Hepatocyte (in vitro differentiated cells): ENCODE measurements at regions not wholly inside any gene's neighbourhood (a gene's known extent, or its start where the extent isn't known, plus 50 kb on each side); places are given as distances from the start of the nearest gene placed in this dataset.

Experiments
- DNase-seq: peaks from one replicate; pipeline ENCODE4 v3.0.0-alpha.2; 2016; ENCODE audit warnings: low spot score
- H2AFZ ChIP-seq: fragments of 200-600 bp; sonication (generic); 2 replicates; pipeline ENCODE4 v1.6.0; 2016; ENCODE audit warnings: antibody characterized with exemption, mild to moderate bottlenecking
- H3K27ac ChIP-seq: fragments of 200-600 bp; sonication (generic); 2 replicates; pipeline ENCODE4 v1.5.1; 2016; ENCODE audit warnings: mild to moderate bottlenecking
- H3K27me3 ChIP-seq: fragments of 200-600 bp; sonication (generic); 2 replicates; pipeline ENCODE4 v1.6.1; 2016
- H3K36me3 ChIP-seq: fragments of 200-600 bp; sonication (generic); replicated peaks from 2 replicates; pipeline ENCODE4 v1.5.1; 2016; ENCODE audit warnings: low read depth; ENCODE audit not compliant: insufficient read depth
- H3K4me1 ChIP-seq: fragments of 200-600 bp; sonication (generic); 2 replicates; pipeline ENCODE4 v1.5.1; 2016; ENCODE audit warnings: mild to moderate bottlenecking, moderate library complexity; ENCODE audit not compliant: insufficient read depth
- H3K4me2 ChIP-seq: fragments of 200-600 bp; sonication (generic); 2 replicates; pipeline ENCODE4 v1.6.0; 2016
- H3K4me3 ChIP-seq: fragments of 200-600 bp; sonication (generic); 2 replicates; pipeline ENCODE4 v1.5.1; 2016; ENCODE audit warnings: mild to moderate bottlenecking
- H3K79me2 ChIP-seq: fragments of 200-600 bp; sonication (generic); 2 replicates; pipeline ENCODE4 v1.6.0; 2017; ENCODE audit warnings: mild to moderate bottlenecking
- H3K9me2 ChIP-seq: fragments of 200-600 bp; sonication (generic); replicated peaks from 2 replicates; pipeline ENCODE4 v1.6.0; 2017; ENCODE audit warnings: mild to moderate bottlenecking; ENCODE audit not compliant: insufficient read depth
- H3K9me3 ChIP-seq: fragments of 200-600 bp; sonication (generic); 2 replicates; pipeline ENCODE4 v1.5.1; 2016; ENCODE audit warnings: low read depth, mild to moderate bottlenecking
- H4K20me1 ChIP-seq: fragments of 200-600 bp; sonication (generic); 2 replicates; pipeline ENCODE4 v1.6.0; 2016; ENCODE audit warnings: mild to moderate bottlenecking; ENCODE audit not compliant: insufficient read depth, poor library complexity, severe bottlenecking
- CTCF ChIP-seq: fragments of 200-600 bp; sonication (generic); IDR thresholded peaks from 2 replicates; pipeline ENCODE4 v1.5.1; 2016; ENCODE audit warnings: antibody characterized with exemption, mild to moderate bottlenecking; ENCODE audit not compliant: poor library complexity
- EZH2 ChIP-seq: fragments of 200-600 bp; sonication (generic); IDR thresholded peaks from 2 replicates; pipeline ENCODE4 v1.6.1; 2016; ENCODE audit warnings: antibody characterized with exemption, mild to moderate bottlenecking, borderline replicate concordance
- EZH2phosphoT487 ChIP-seq: fragments of 200-600 bp; sonication (generic); IDR thresholded peaks from one replicate; pipeline ENCODE4 v1.6.1; 2018; ENCODE audit warnings: antibody characterized with exemption, mild to moderate bottlenecking, low read depth, moderate library complexity; ENCODE audit not compliant: unreplicated experiment, severe bottlenecking
- whole genome bisulfite sequencing: methylation state at CpG from one replicate; pipeline ENCODE4 v1.1.6; 2016; ENCODE audit warnings: low lambda C conversion rate; ENCODE audit errors: missing lambda C conversion rate; 5-methylcytosine and 5-hydroxymethylcytosine counted together

- Histone ChIP-seq H2AFZ (no peak overlapping the region), H3K9me3 (no peaks in the 10 kb centered on the region), H3K9me2 (no peaks in the 10 kb centered on the region), H3K4me2 (no peak overlapping the region), H3K79me2 (no peaks in the 10 kb centered on the region), H3K27ac (no peak overlapping the region), H3K36me3 (no peaks in the 10 kb centered on the region), H3K27me3 (no peaks in the 10 kb centered on the region), H4K20me1 (no peaks in the 10 kb centered on the region), H3K4me1 (peaks cover 10% of the 10 kb centered on the region), H3K4me3 (no peak overlapping the region)
- DNase-seq, result no peak
- TF ChIP-seq EZH2phosphoT487, result no peak
- TF ChIP-seq CTCF, result no peak
- TF ChIP-seq EZH2, result no peak
- 71% methylated on average over 2 of the region's 2 CpGs for WGBS
These were observed 113.0 kb upstream of the DCLK2 start for GRCh38 chr4:149965206-149965605.

- H3K9me3 ChIP-seq, result no peaks in the 10 kb centered on the region
- H4K20me1 ChIP-seq, result no peaks in the 10 kb centered on the region
- no peaks in the 10 kb centered on the region for H3K4me1 ChIP-seq
- peak overlapping the region; percentile 24 for H3K27ac ChIP-seq
- H3K36me3 ChIP-seq, result no peaks in the 10 kb centered on the region
- WGBS, result 45% methylated on average over 2 of the region's 2 CpGs
- no peak overlapping the region for H3K4me2 ChIP-seq
- H3K79me2 ChIP-seq, result no peaks in the 10 kb centered on the region
- no peaks in the 10 kb centered on the region for H3K27me3 ChIP-seq
- no peaks in the 10 kb centered on the region for H3K9me2 ChIP-seq
- H3K4me3 ChIP-seq, result no peak overlapping the region
- DNase-seq, result no peak
- H2AFZ ChIP-seq, result no peak overlapping the region
- TF ChIP-seq EZH2phosphoT487, result no peak
- TF ChIP-seq CTCF, result no peak
- no peak for TF ChIP-seq EZH2
These were observed 105.8 kb upstream of the DCLK2 start for GRCh38 chr4:149972407-149972806.

GRCh38 chr4:149973181-149973580, 105.1 kb upstream of the DCLK2 start:
- H3K79me2 ChIP-seq, result no peaks in the 10 kb centered on the region
- 84% methylated on average over 2 of the region's 2 CpGs for WGBS
- peak overlapping the region; percentile 24 for H3K27ac ChIP-seq
- H3K4me2 ChIP-seq, result no peak overlapping the region
- H3K36me3 ChIP-seq, result no peaks in the 10 kb centered on the region
- no peaks in the 10 kb centered on the region for H4K20me1 ChIP-seq
- H3K9me2 ChIP-seq, result no peaks in the 10 kb centered on the region
- TF ChIP-seq EZH2phosphoT487 (no peak), EZH2 (no peak), CTCF (no peak)
- DNase-seq, result no peak
- no peaks in the 10 kb centered on the region for H3K9me3 ChIP-seq
- no peak overlapping the region for H3K4me3 ChIP-seq
- H3K27me3 ChIP-seq, result no peaks in the 10 kb centered on the region
- H3K4me1 ChIP-seq, result no peaks in the 10 kb centered on the region
- no peak overlapping the region for H2AFZ ChIP-seq

GRCh38 chr4:149975172-149975571, 103.1 kb upstream of the DCLK2 start:
- no peak overlapping the region for H3K27ac ChIP-seq
- TF ChIP-seq EZH2, result no peak
- no peak for TF ChIP-seq EZH2phosphoT487
- TF ChIP-seq CTCF, result no peak
- no peaks in the 10 kb centered on the region for H4K20me1 ChIP-seq
- no peaks in the 10 kb centered on the region for H3K4me1 ChIP-seq
- no peak overlapping the region for H3K4me3 ChIP-seq
- H3K9me2 ChIP-seq, result no peaks in the 10 kb centered on the region
- H3K4me2 ChIP-seq, result no peak overlapping the region
- no peak overlapping the region for H2AFZ ChIP-seq
- no peaks in the 10 kb centered on the region for H3K36me3 ChIP-seq
- H3K27me3 ChIP-seq, result no peaks in the 10 kb centered on the region
- no peaks in the 10 kb centered on the region for H3K9me3 ChIP-seq
- H3K79me2 ChIP-seq, result no peaks in the 10 kb centered on the region
- no peak for DNase-seq
- WGBS, result 83% methylated on average over 1 of the region's 1 CpG
